ENCODE measurements at regions not wholly inside any gene's neighbourhood (a gene's known extent, or its start where the extent isn't known, plus 50 kb on each side); places are given as distances from the start of the nearest gene placed in this dataset.

GRCh38 chr1:115413621-115414020 lies 75.6 kb upstream of the NGF start:
- TF ChIP-seq CTCF (IDR thresholded peaks at IDR 0.05) (no peak), EP300 (IDR thresholded peaks at IDR 0.05) (no peak)
